ENCODE measurements at regions not wholly inside any gene's neighbourhood (a gene's known extent, or its start where the extent isn't known, plus 50 kb on each side); places are given as distances from the start of the nearest gene placed in this dataset.

DNA sequence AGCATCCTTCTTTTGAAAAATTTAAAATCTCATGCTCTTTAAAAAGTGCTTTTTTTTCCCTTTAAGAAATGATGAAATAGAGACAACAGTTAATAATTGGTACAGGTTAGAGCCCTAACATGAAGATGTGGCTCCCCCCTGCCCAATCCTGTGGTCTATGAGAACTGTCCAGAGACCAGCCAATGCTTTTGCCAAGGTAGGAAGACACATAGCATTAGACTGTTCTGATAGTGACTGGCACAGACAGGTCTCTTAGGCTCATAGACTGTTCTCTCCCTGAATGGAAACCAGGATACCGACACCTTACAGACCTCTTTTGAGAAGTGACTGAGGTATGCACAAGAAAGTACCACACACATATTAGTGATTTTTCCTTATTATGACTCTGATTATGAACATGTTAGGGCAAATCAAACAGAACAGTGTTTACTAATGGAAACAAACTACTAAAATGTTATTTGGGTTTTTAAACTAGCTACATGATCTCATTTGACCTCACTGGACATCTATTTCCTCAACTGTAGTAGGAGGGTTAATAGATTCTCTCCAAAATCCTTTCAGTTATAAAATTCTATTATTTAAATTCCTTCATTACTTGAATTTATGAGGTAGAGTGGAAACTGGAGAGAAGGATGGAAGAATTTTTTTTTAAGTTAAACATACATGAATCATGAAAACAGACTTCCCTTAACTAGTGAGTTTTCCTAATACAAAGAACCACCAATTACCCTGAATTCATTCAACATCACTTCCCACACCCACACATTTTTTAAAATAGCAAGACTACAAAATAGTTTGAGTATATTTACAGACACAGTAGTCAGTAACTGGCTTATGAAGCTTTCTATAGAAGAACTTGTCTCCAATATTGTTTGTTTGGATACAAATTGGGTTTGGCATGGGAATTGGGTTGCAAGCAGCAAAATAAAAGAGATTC, 120.4 kb downstream of the OGFRL1 start (continued):
- TF ChIP-seq, protein P1, sequence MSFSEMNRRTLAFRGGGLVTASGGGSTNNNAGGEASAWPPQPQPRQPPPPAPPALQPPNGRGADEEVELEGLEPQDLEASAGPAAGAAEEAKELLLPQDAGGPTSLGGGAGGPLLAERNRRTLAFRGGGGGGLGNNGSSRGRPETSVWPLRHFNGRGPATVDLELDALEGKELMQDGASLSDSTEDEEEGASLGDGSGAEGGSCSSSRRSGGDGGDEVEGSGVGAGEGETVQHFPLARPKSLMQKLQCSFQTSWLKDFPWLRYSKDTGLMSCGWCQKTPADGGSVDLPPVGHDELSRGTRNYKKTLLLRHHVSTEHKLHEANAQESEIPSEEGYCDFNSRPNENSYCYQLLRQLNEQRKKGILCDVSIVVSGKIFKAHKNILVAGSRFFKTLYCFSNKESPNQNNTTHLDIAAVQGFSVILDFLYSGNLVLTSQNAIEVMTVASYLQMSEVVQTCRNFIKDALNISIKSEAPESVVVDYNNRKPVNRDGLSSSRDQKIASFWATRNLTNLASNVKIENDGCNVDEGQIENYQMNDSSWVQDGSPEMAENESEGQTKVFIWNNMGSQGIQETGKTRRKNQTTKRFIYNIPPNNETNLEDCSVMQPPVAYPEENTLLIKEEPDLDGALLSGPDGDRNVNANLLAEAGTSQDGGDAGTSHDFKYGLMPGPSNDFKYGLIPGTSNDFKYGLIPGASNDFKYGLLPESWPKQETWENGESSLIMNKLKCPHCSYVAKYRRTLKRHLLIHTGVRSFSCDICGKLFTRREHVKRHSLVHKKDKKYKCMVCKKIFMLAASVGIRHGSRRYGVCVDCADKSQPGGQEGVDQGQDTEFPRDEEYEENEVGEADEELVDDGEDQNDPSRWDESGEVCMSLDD (tag by site-specific recombination; IDR thresholded peaks at IDR 0.05): no peak
- TF ChIP-seq ZNF214 (tag by site-specific recombination; IDR thresholded peaks at IDR 0.05; ENCODE audit: borderline replicate concordance): no peak
- no peak for TF ChIP-seq OSR2 (tag by site-specific recombination; IDR thresholded peaks at IDR 0.05)
- TF ChIP-seq GLI4 (tag by site-specific recombination; IDR thresholded peaks at IDR 0.05): no peak
- TF ChIP-seq OVOL3 (tag by site-specific recombination; IDR thresholded peaks at IDR 0.05): no peak
- no peak for TF ChIP-seq ZNF174 (tag by site-specific recombination; IDR thresholded peaks at IDR 0.05)

DNA sequence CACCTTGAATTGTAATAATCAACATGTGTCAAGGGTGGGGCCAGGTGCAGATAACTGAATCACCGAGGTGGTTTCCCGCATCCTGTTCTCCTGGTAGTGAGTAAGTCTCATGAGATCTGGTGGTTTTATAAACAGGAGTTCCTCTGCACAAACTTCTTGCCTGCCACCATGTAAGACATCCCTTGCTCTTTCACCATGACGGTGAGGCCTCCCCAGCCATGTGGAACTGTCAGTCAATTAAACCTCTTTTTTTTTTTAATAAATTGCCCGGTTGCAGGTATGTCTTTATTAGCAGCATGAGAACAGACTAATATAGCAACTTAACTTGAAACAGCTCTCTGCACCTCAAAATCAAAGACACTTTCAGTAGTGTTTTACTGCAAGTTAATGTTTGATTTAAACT, 121.6 kb downstream of the OGFRL1 start:
- no peak for TF ChIP-seq ZFP69B (tag by site-specific recombination; IDR thresholded peaks at IDR 0.05)
- TF ChIP-seq KLF10 (tag by site-specific recombination; IDR thresholded peaks at IDR 0.05): no peak
- no peak for TF ChIP-seq REPIN1 (tag by site-specific recombination; IDR thresholded peaks at IDR 0.05; ENCODE audit: low read depth)
- no peak for TF ChIP-seq ZNF629 (tag by site-specific recombination; IDR thresholded peaks at IDR 0.05)
- no peak for TF ChIP-seq GLI4 (tag by site-specific recombination; IDR thresholded peaks at IDR 0.05)
- no peak for TF ChIP-seq ZNF555 (tag by site-specific recombination; conservative IDR thresholded peaks at IDR 0.05)
- TF ChIP-seq TRIM28 (IDR thresholded peaks at IDR 0.05; ENCODE audit: borderline replicate concordance, low read length): no peak
- no peak for TF ChIP-seq EGR2 (tag by site-specific recombination; IDR thresholded peaks at IDR 0.05; ENCODE audit: low read depth)
- TF ChIP-seq IKZF3 (tag by site-specific recombination; IDR thresholded peaks at IDR 0.05): no peak
- TF ChIP-seq ZNF37A (tag by site-specific recombination; IDR thresholded peaks at IDR 0.05): no peak
- TF ChIP-seq, protein P2, sequence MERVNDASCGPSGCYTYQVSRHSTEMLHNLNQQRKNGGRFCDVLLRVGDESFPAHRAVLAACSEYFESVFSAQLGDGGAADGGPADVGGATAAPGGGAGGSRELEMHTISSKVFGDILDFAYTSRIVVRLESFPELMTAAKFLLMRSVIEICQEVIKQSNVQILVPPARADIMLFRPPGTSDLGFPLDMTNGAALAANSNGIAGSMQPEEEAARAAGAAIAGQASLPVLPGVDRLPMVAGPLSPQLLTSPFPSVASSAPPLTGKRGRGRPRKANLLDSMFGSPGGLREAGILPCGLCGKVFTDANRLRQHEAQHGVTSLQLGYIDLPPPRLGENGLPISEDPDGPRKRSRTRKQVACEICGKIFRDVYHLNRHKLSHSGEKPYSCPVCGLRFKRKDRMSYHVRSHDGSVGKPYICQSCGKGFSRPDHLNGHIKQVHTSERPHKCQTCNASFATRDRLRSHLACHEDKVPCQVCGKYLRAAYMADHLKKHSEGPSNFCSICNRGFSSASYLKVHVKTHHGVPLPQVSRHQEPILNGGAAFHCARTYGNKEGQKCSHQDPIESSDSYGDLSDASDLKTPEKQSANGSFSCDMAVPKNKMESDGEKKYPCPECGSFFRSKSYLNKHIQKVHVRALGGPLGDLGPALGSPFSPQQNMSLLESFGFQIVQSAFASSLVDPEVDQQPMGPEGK (tag by site-specific recombination; IDR thresholded peaks at IDR 0.05): no peak
- no peak for TF ChIP-seq ZNF221 (tag by site-specific recombination; IDR thresholded peaks at IDR 0.05; ENCODE audit: borderline replicate concordance)
- no peak for TF ChIP-seq ZNF274 (IDR thresholded peaks at IDR 0.05; ENCODE audit: low read length)
- no peak for TF ChIP-seq ZNF274 (tag by site-specific recombination; IDR thresholded peaks at IDR 0.05; ENCODE audit: borderline replicate concordance)
- Histone ChIP-seq H3K4me1 (ENCODE audit: control insufficient read depth, insufficient read depth, low read length) (peaks cover 35% of the 10 kb centered on the region), H3K9me3 (ENCODE audit: control insufficient read depth, insufficient read depth, low read depth, low read length) (no peaks in the 10 kb centered on the region), H3K4me3 (ENCODE audit: low read depth, low read length) (no peak overlapping the region), H3K36me3 (ENCODE audit: control insufficient read depth in 2 of 2, insufficient read depth in 1 of 2, low read length in 2 of 2) (peaks cover 6 to 15% of the 10 kb centered on the region in 2 experiments; a peak in 2 of 3 replicates), H3K27ac (ENCODE audit: extremely low read depth, low read depth, low read length) (no peak overlapping the region)
- CTCF ChIA-PET: no interaction called here
- POLR2A ChIA-PET: no interaction called here

DNA sequence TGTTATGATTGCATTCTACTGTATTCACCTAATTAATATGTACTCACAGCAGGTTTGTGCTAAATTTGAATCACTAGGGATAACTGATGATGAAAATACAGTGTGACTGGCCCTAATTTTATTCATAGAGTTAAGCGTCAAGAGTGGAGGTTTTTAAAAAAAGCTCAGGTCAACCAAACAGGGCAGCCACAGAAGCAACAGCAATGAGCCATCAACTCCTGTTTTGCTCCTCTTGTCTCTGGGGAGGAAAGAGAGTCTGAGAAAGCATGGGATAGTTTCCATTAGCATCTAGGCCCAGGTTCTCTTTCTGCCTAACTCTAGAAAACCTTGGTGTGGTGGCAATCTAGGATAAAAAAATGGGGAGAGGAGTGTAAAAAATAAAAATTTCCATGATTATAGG, 122.1 kb downstream of the OGFRL1 start:
- Histone ChIP-seq H3K4me3 (ENCODE audit: low read depth, low read length) (no peak overlapping the region), H3K27ac (ENCODE audit: extremely low read depth, low read depth, low read length) (no peak overlapping the region), H3K36me3 (ENCODE audit: control insufficient read depth in 2 of 2, insufficient read depth in 1 of 2, low read length in 2 of 2) (peaks cover 11 to 20% of the 10 kb centered on the region in 2 experiments; a peak in 2 of 3 replicates), H3K9me3 (ENCODE audit: control insufficient read depth, insufficient read depth, low read depth, low read length) (no peaks in the 10 kb centered on the region), H3K4me1 (ENCODE audit: control insufficient read depth, insufficient read depth, low read length) (peaks cover 30% of the 10 kb centered on the region)
- TF ChIP-seq ZFP41 (tag by site-specific recombination; IDR thresholded peaks at IDR 0.05; ENCODE audit: borderline replicate concordance) (no peak), PRDM1 (tag by site-specific recombination; IDR thresholded peaks at IDR 0.05) (0 out of 2 replicates have a peak, but pooled peaks have one; percentile 7), ZBTB48 (tag by site-specific recombination; IDR thresholded peaks at IDR 0.05) (no peak), ZNF391 (tag by site-specific recombination; IDR thresholded peaks at IDR 0.05; ENCODE audit: borderline replicate concordance, low read depth) (no peak), ZNF426 (tag by site-specific recombination; IDR thresholded peaks at IDR 0.05) (no peak)
- TF ChIP-seq, protein P3, sequence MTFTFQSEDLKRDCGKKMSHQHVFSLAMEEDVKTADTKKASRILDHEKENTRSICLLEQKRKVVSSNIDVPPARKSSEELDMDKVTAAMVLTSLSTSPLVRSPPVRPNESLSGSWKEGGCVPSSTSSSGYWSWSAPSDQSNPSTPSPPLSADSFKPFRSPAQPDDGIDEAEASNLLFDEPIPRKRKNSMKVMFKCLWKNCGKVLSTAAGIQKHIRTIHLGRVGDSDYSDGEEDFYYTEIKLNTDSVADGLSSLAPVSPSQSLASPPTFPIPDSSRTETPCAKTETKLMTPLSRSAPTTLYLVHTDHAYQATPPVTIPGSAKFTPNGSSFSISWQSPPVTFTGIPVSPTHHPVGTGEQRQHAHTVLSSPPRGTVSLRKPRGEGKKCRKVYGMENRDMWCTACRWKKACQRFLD (tag by site-specific recombination; IDR thresholded peaks at IDR 0.05): no peak
- POLR2A ChIA-PET: interaction anchor here (0.6 to 0.8 kb wide), 2 partner anchors 10 to 1001 kb away, joined by 3 read pairs; no protein-coding TSS in a partner anchor
- CTCF ChIA-PET: no interaction called here
